ENCODE measurements at regions not wholly inside any gene's neighbourhood (a gene's known extent, or its start where the extent isn't known, plus 50 kb on each side); places are given as distances from the start of the nearest gene placed in this dataset.
A peak's percentile ranks its signal among the peaks of the same experiment; 100 is the strongest.

GRCh38 chr12:127393896-127394295, 873.1 kb upstream of the TMEM132C start:
- H3K36me3 ChIP-seq (ENCODE audit: control insufficient read depth, insufficient read depth, low read length): no peaks in the 10 kb centered on the region
- Mint-ChIP-seq H3K9me3 (peaks cover 0 to 6% (median 2%) of the 10 kb centered on the region in 7 donors), H3K36me3 (no peaks in the 10 kb centered on the region), H3K27me3 (no peaks in the 10 kb centered on the region), H3K4me1 (peaks cover 0 to 4% (median 0%) of the 10 kb centered on the region in 4 donors), H3K27ac (no peak overlapping the region), H3K4me3 (no peak overlapping the region)
- H3K4me1 ChIP-seq (ENCODE audit: control insufficient read depth, insufficient read depth, low read length, poor library complexity, severe bottlenecking): no peaks in the 10 kb centered on the region
- ATAC-seq (ENCODE audit: low read depth in 2 of 2): no peak
- no peak overlapping the region for H3K27ac ChIP-seq (ENCODE audit: insufficient read depth, low read length, poor library complexity, severe bottlenecking)
- H3K27me3 ChIP-seq (ENCODE audit: control insufficient read depth, insufficient read depth, low read length): no peaks in the 10 kb centered on the region
- no peak overlapping the region for H3K4me3 ChIP-seq (ENCODE audit: low read depth, low read length)
- no peaks in the 10 kb centered on the region for H3K9me3 ChIP-seq (ENCODE audit: control insufficient read depth in 2 of 2, low read length in 2 of 2)
- no peak for DNase-seq

GRCh38 chr12:127396734-127397133, 870.2 kb upstream of the TMEM132C start:
- Histone ChIP-seq H3K27ac (ENCODE audit: insufficient read depth, low read length, poor library complexity, severe bottlenecking) (no peak overlapping the region), H3K4me3 (ENCODE audit: low read depth, low read length) (no peak overlapping the region), H3K27me3 (ENCODE audit: control insufficient read depth, insufficient read depth, low read length) (no peaks in the 10 kb centered on the region), H3K9me3 (ENCODE audit: control insufficient read depth in 2 of 2, low read length in 2 of 2) (no peaks in the 10 kb centered on the region), H3K4me1 (ENCODE audit: control insufficient read depth, insufficient read depth, low read length, poor library complexity, severe bottlenecking) (no peaks in the 10 kb centered on the region), H3K36me3 (ENCODE audit: control insufficient read depth, insufficient read depth, low read length) (no peaks in the 10 kb centered on the region)
- Mint-ChIP-seq H3K4me1 (peaks cover 0 to 4% (median 0%) of the 10 kb centered on the region in 4 donors), H3K36me3 (no peaks in the 10 kb centered on the region), H3K27ac (no peak overlapping the region), H3K4me3 (no peak overlapping the region), H3K9me3 (peaks cover 0 to 6% (median 1%) of the 10 kb centered on the region in 7 donors), H3K27me3 (no peaks in the 10 kb centered on the region)
- ATAC-seq (ENCODE audit: low read depth in 2 of 2) (no peak), DNase-seq (no peak)

- no peak overlapping the region for H3K4me3 Mint-ChIP-seq
- no peaks in the 10 kb centered on the region for H3K9me3 ChIP-seq (ENCODE audit: control insufficient read depth in 2 of 2, low read length in 2 of 2)
- no peak overlapping the region for H3K4me3 ChIP-seq (ENCODE audit: low read depth, low read length)
- H3K27ac ChIP-seq (ENCODE audit: insufficient read depth, low read length, poor library complexity, severe bottlenecking): no peak overlapping the region
- no peaks in the 10 kb centered on the region for H3K36me3 ChIP-seq (ENCODE audit: control insufficient read depth, insufficient read depth, low read length)
- no peaks in the 10 kb centered on the region for H3K4me1 ChIP-seq (ENCODE audit: control insufficient read depth, insufficient read depth, low read length, poor library complexity, severe bottlenecking)
- no peak for DNase-seq
- ATAC-seq (ENCODE audit: low read depth in 2 of 2): no peak
- no peak overlapping the region for H3K27ac Mint-ChIP-seq
- peaks cover 0 to 7% (median 1%) of the 10 kb centered on the region in 7 donors for H3K9me3 Mint-ChIP-seq
- H3K4me1 Mint-ChIP-seq: peaks cover 0 to 4% (median 0%) of the 10 kb centered on the region in 4 donors
- no peaks in the 10 kb centered on the region for H3K27me3 Mint-ChIP-seq
- H3K27me3 ChIP-seq (ENCODE audit: control insufficient read depth, insufficient read depth, low read length): no peaks in the 10 kb centered on the region
- H3K36me3 Mint-ChIP-seq: no peaks in the 10 kb centered on the region
Measured at GRCh38 chr12:127398016-127398710, 868.8 kb upstream of the TMEM132C start.

GRCh38 chr12:127399451-127399850, 867.5 kb upstream of the TMEM132C start:
- Mint-ChIP-seq H3K36me3 (no peaks in the 10 kb centered on the region), H3K9me3 (peaks cover 0 to 7% (median 4%) of the 10 kb centered on the region in 7 donors), H3K27ac (no peak overlapping the region), H3K27me3 (no peaks in the 10 kb centered on the region), H3K4me1 (peaks cover 0 to 4% (median 0%) of the 10 kb centered on the region in 4 donors), H3K4me3 (no peak overlapping the region)
- no peaks in the 10 kb centered on the region for H3K9me3 ChIP-seq (ENCODE audit: control insufficient read depth in 2 of 2, low read length in 2 of 2)
- no peaks in the 10 kb centered on the region for H3K36me3 ChIP-seq (ENCODE audit: control insufficient read depth, insufficient read depth, low read length)
- H3K4me1 ChIP-seq (ENCODE audit: control insufficient read depth, insufficient read depth, low read length, poor library complexity, severe bottlenecking): no peaks in the 10 kb centered on the region
- H3K4me3 ChIP-seq (ENCODE audit: low read depth, low read length): no peak overlapping the region
- H3K27me3 ChIP-seq (ENCODE audit: control insufficient read depth, insufficient read depth, low read length): no peaks in the 10 kb centered on the region
- DNase-seq (no peak), ATAC-seq (ENCODE audit: low read depth in 2 of 2) (no peak)
- no peak overlapping the region for H3K27ac ChIP-seq (ENCODE audit: insufficient read depth, low read length, poor library complexity, severe bottlenecking)

GRCh38 chr12:127400221-127400620, 866.7 kb upstream of the TMEM132C start:
- Histone ChIP-seq H3K27me3 (ENCODE audit: control insufficient read depth, insufficient read depth, low read length) (no peaks in the 10 kb centered on the region), H3K4me3 (ENCODE audit: low read depth, low read length) (no peak overlapping the region), H3K9me3 (ENCODE audit: control insufficient read depth in 2 of 2, low read length in 2 of 2) (no peaks in the 10 kb centered on the region), H3K4me1 (ENCODE audit: control insufficient read depth, insufficient read depth, low read length, poor library complexity, severe bottlenecking) (no peaks in the 10 kb centered on the region), H3K27ac (ENCODE audit: insufficient read depth, low read length, poor library complexity, severe bottlenecking) (no peak overlapping the region), H3K36me3 (ENCODE audit: control insufficient read depth, insufficient read depth, low read length) (no peaks in the 10 kb centered on the region)
- Mint-ChIP-seq H3K4me3 (no peak overlapping the region), H3K4me1 (peaks cover 0 to 4% (median 0%) of the 10 kb centered on the region in 4 donors), H3K27me3 (no peaks in the 10 kb centered on the region), H3K27ac (no peak overlapping the region), H3K36me3 (no peaks in the 10 kb centered on the region), H3K9me3 (peaks cover 0 to 10% (median 4%) of the 10 kb centered on the region in 7 donors)
- ATAC-seq (ENCODE audit: low read depth in 2 of 2): no peak
- no peak for DNase-seq

GRCh38 chr12:127401005-127401404, 866.0 kb upstream of the TMEM132C start:
- H3K27ac ChIP-seq (ENCODE audit: insufficient read depth, low read length, poor library complexity, severe bottlenecking): no peak overlapping the region
- no peaks in the 10 kb centered on the region for H3K36me3 Mint-ChIP-seq
- H3K4me1 Mint-ChIP-seq: peaks cover 0 to 4% (median 0%) of the 10 kb centered on the region in 4 donors
- no peaks in the 10 kb centered on the region for H3K36me3 ChIP-seq (ENCODE audit: control insufficient read depth, insufficient read depth, low read length)
- no peak for ATAC-seq (ENCODE audit: low read depth in 2 of 2)
- peaks cover 0 to 10% (median 3%) of the 10 kb centered on the region in 7 donors for H3K9me3 Mint-ChIP-seq
- no peak for DNase-seq
- no peak overlapping the region for H3K4me3 ChIP-seq (ENCODE audit: low read depth, low read length)
- peaks cover 3% of the 10 kb centered on the region for H3K27me3 Mint-ChIP-seq
- peak overlapping the region in 1 of 4 donors; percentile 49 for H3K4me3 Mint-ChIP-seq
- H3K4me1 ChIP-seq (ENCODE audit: control insufficient read depth, insufficient read depth, low read length, poor library complexity, severe bottlenecking): no peaks in the 10 kb centered on the region
- H3K27me3 ChIP-seq (ENCODE audit: control insufficient read depth, insufficient read depth, low read length): no peaks in the 10 kb centered on the region
- H3K27ac Mint-ChIP-seq: no peak overlapping the region
- H3K9me3 ChIP-seq (ENCODE audit: control insufficient read depth in 2 of 2, low read length in 2 of 2): no peaks in the 10 kb centered on the region

- no peaks in the 10 kb centered on the region for H3K4me1 ChIP-seq (ENCODE audit: control insufficient read depth, insufficient read depth, low read length, poor library complexity, severe bottlenecking)
- Mint-ChIP-seq H3K27ac (no peak overlapping the region), H3K27me3 (peaks cover 5% of the 10 kb centered on the region), H3K4me3 (no peak overlapping the region), H3K9me3 (peaks cover 0 to 10% (median 1%) of the 10 kb centered on the region in 7 donors), H3K4me1 (peaks cover 0 to 4% (median 0%) of the 10 kb centered on the region in 4 donors), H3K36me3 (no peaks in the 10 kb centered on the region)
- no peaks in the 10 kb centered on the region for H3K36me3 ChIP-seq (ENCODE audit: control insufficient read depth, insufficient read depth, low read length)
- no peaks in the 10 kb centered on the region for H3K27me3 ChIP-seq (ENCODE audit: control insufficient read depth, insufficient read depth, low read length)
- no peaks in the 10 kb centered on the region for H3K9me3 ChIP-seq (ENCODE audit: control insufficient read depth in 2 of 2, low read length in 2 of 2)
- ATAC-seq (ENCODE audit: low read depth in 2 of 2) (no peak), DNase-seq (no peak)
- no peak overlapping the region for H3K27ac ChIP-seq (ENCODE audit: insufficient read depth, low read length, poor library complexity, severe bottlenecking)
- no peak overlapping the region for H3K4me3 ChIP-seq (ENCODE audit: low read depth, low read length)
Measured at GRCh38 chr12:127401536-127401935, 865.4 kb upstream of the TMEM132C start.
